ENCODE measurements at regions not wholly inside any gene's neighbourhood (a gene's known extent, or its start where the extent isn't known, plus 50 kb on each side); places are given as distances from the start of the nearest gene placed in this dataset.

DNA sequence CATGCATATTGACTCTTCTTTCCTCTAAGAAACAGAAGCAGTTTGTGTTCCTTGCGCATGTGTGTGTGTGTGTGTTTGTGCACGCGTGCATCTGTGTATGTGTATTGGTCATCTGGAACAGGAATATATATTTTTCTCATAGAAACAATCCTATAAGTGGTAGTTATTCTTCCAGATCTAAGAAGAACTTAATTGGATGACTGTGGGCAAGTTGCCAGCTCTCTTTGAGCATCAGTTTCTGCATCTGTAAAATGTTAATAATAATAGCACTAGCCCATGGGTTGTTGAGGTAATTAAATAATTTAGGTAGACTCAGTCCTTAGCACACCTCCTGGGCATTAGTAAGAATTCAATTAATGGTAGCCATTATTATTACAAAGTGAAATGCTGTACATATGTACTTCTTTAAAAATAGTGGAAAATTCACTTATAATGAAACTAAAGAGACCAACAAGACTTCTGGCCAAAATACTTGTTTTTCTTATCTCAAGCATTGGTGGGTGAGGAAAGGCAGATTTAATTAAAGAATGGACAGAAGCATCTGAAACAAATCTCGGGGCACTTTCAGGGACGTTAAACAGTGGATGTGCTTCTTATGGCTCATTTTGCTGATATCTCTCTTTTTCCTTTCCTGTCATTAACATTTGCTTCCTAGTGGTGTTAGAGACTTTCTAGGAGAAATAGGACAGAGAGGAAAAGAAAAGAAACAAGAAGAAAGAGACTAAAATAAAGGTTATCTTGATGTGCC lies 124.9 kb upstream of the HABP2 start:
- H3K9me3 ChIP-seq (ENCODE audit: control insufficient read depth in 4 of 4, insufficient read depth in 3 of 4, low read length in 3 of 4) = peaks cover 0 to 4% (median 2%) of the 10 kb centered on the region in 4 donors
- H3K4me1 ChIP-seq (ENCODE audit: control insufficient read depth in 5 of 5, insufficient read depth in 5 of 5, low read length in 5 of 5) = peaks cover 0 to 67% (median 19%) of the 10 kb centered on the region in 5 donors
- H3K4me3 ChIP-seq = no peak overlapping the region
- DNase-seq (peak in 2 of 3 donors; percentile 82 to 86), ATAC-seq (ENCODE audit: insufficient read depth, low FRiP score) (no peak)
- H3K27me3 ChIP-seq (ENCODE audit: control insufficient read depth in 3 of 3, insufficient read depth in 3 of 3, low read length in 2 of 3) = no peaks in the 10 kb centered on the region
- 85 to 90% methylated on average over 5 of the region's 5 CpGs for WGBS, 2 donors
- TF ChIP-seq, protein P1, sequence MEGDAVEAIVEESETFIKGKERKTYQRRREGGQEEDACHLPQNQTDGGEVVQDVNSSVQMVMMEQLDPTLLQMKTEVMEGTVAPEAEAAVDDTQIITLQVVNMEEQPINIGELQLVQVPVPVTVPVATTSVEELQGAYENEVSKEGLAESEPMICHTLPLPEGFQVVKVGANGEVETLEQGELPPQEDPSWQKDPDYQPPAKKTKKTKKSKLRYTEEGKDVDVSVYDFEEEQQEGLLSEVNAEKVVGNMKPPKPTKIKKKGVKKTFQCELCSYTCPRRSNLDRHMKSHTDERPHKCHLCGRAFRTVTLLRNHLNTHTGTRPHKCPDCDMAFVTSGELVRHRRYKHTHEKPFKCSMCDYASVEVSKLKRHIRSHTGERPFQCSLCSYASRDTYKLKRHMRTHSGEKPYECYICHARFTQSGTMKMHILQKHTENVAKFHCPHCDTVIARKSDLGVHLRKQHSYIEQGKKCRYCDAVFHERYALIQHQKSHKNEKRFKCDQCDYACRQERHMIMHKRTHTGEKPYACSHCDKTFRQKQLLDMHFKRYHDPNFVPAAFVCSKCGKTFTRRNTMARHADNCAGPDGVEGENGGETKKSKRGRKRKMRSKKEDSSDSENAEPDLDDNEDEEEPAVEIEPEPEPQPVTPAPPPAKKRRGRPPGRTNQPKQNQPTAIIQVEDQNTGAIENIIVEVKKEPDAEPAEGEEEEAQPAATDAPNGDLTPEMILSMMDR (IDR thresholded peaks at IDR 0.05; ENCODE audit: control extremely low read depth, extremely low read depth) = no peak
- H3K27ac ChIP-seq (ENCODE audit: low read depth in 1 of 2, low read length in 1 of 2) = no peak overlapping the region
- no peaks in the 10 kb centered on the region for H3K36me3 ChIP-seq (ENCODE audit: control insufficient read depth in 4 of 4, insufficient read depth in 4 of 4, low read length in 4 of 4)
- no peak overlapping the region for H3K9ac ChIP-seq (ENCODE audit: insufficient read depth in 1 of 2, low read length in 2 of 2)

DNA sequence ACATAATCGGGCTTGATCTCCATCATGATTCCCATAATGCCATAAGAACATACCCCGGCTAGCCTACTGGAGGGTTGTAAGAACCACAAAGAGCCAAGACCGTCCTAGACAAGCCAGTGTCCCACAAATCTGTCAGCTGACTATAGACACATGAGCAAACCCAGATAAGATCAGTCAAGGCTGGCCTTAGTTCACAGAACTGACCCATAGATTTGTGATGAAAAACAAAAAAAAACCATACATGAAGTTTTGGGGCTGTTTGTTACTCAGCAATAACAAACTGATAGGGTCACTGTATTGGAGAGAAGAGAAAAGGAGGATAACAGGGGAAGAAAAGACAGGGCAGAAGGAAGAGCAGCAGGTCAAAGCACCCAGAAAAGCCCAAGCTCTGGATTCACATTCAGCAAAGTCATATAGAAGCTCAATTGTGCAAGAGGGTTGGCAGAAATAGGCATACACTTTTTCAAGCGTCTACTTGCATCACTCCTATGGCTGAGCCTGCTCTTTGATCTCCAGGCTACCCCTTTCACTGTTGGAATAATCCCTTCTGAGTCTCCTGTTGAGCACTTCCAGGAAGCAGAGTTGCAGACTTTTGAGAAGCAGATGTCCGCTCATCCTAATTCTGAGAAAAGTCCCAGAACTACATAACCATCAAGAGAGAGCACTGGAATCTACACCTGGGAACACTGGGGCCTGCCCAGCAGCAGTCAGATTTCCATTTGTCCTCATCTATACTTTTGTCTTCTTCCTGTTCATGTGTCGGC lies 122.0 kb upstream of the HABP2 start:
- TF ChIP-seq, protein P1 (IDR thresholded peaks at IDR 0.05; ENCODE audit: control extremely low read depth, extremely low read depth) = no peak
- WGBS, 2 donors = 90 to 92% methylated on average over 6 of the region's 6 CpGs
- no peak for ATAC-seq (ENCODE audit: insufficient read depth, low FRiP score)

DNA sequence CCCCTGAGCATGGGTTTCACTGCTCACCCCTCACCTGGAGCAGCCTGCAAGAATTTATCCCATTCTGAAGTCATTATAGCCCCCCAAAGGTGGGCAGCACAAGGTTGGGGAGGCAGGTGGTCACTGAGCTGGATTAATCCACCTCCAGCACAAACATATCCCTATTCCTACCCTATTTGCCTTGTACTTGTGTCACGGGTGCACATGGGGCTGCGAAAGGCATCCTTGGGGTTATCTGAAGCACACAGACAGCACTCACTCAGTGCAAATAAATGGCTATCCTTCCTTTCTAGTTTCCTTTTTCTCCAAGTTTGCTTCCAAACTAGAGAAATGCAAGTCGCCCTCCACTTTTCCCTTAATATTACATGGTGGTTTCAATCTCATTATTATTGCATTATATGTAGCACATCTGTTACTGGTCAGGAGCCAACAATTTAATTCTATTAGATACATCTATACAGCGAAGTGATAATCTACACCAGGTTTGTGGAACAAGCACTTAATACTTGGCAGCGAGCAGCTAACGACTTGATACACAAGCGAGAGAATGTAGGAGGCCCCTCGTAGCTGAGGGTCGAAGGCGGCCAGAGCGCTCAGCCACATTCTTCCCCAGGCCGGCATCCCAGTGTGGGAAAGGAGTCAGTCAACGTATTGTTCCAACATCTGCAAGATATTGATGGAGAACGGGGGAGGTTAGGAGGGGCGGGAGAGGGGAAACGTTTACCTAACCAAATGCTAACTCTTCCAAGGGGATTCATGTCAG lies 121.3 kb upstream of the HABP2 start:
- WGBS, 2 donors = 69 to 76% methylated on average over 16 of the region's 16 CpGs
- H3K36me3 ChIP-seq (ENCODE audit: control insufficient read depth in 4 of 4, insufficient read depth in 4 of 4, low read length in 4 of 4) = no peaks in the 10 kb centered on the region
- no peak overlapping the region for H3K4me3 ChIP-seq
- no peaks in the 10 kb centered on the region for H3K27me3 ChIP-seq (ENCODE audit: control insufficient read depth in 3 of 3, insufficient read depth in 3 of 3, low read length in 2 of 3)
- H3K9ac ChIP-seq (ENCODE audit: insufficient read depth in 1 of 2, low read length in 2 of 2) = no peak overlapping the region
- H3K4me1 ChIP-seq (ENCODE audit: control insufficient read depth in 5 of 5, insufficient read depth in 5 of 5, low read length in 5 of 5) = peaks cover 0 to 39% (median 7%) of the 10 kb centered on the region in 5 donors
- ATAC-seq (ENCODE audit: insufficient read depth, low FRiP score) (no peak), DNase-seq (peak; percentile 82 to 90 (median 88))
- no peak overlapping the region for H3K27ac ChIP-seq (ENCODE audit: low read depth in 1 of 2, low read length in 1 of 2)
- peaks cover 0 to 5% (median 2%) of the 10 kb centered on the region in 4 donors for H3K9me3 ChIP-seq (ENCODE audit: control insufficient read depth in 4 of 4, insufficient read depth in 3 of 4, low read length in 3 of 4)
- TF ChIP-seq, protein P1 (IDR thresholded peaks at IDR 0.05; ENCODE audit: control extremely low read depth, extremely low read depth) = no peak

More for the DNA sequence above, 122.0 kb upstream of the HABP2 start:
- peak in 1 of 3 donors; percentile 28 for DNase-seq
- Histone ChIP-seq H3K27ac (ENCODE audit: low read depth in 1 of 2, low read length in 1 of 2) (no peak overlapping the region), H3K36me3 (ENCODE audit: control insufficient read depth in 4 of 4, insufficient read depth in 4 of 4, low read length in 4 of 4) (no peaks in the 10 kb centered on the region), H3K9me3 (ENCODE audit: control insufficient read depth in 4 of 4, insufficient read depth in 3 of 4, low read length in 3 of 4) (peaks cover 0 to 5% (median 2%) of the 10 kb centered on the region in 4 donors), H3K4me3 (no peak overlapping the region), H3K9ac (ENCODE audit: insufficient read depth in 1 of 2, low read length in 2 of 2) (no peak overlapping the region), H3K4me1 (ENCODE audit: control insufficient read depth in 5 of 5, insufficient read depth in 5 of 5, low read length in 5 of 5) (peaks cover 0 to 46% (median 7%) of the 10 kb centered on the region in 5 donors), H3K27me3 (ENCODE audit: control insufficient read depth in 3 of 3, insufficient read depth in 3 of 3, low read length in 2 of 3) (no peaks in the 10 kb centered on the region)
